WERI-Rb-1 (cell line): ENCODE measurements at regions not wholly inside any gene's neighbourhood (a gene's known extent, or its start where the extent isn't known, plus 50 kb on each side); places are given as distances from the start of the nearest gene placed in this dataset.
A peak's percentile ranks its signal among the peaks of the same experiment; 100 is the strongest.
"Not testable (repeated sequence)": the region's sequence is repeated elsewhere in the genome, so short reads cannot be mapped to it uniquely, and the experiment has no call there.

Source experiments
- DNase-seq: peaks from one replicate; pipeline ENCODE4 v3.0.0-alpha.2; 2020
- H3K27ac ChIP-seq: fragments of 250-450 bp; sonication (Bioruptor Pico); 2 replicates; pipeline ENCODE4 v1.5.1; 2020; ENCODE audit warnings: mild to moderate bottlenecking, moderate library complexity
- H3K27me3 ChIP-seq: fragments of 250-450 bp; sonication (Bioruptor Pico); 2 replicates; pipeline ENCODE4 v1.5.1; 2021; ENCODE audit warnings: mild to moderate bottlenecking, low read depth, moderate library complexity; ENCODE audit not compliant: insufficient read depth, severe bottlenecking
- H3K36me3 ChIP-seq: fragments of 250-450 bp; sonication (Bioruptor Pico); 2 replicates; pipeline ENCODE4 v1.5.1; 2020; ENCODE audit warnings: mild to moderate bottlenecking, moderate library complexity
- H3K4me3 ChIP-seq: 2 replicates; pipeline ENCODE4 v1.5.1; 2011; ENCODE audit warnings: low read depth, mild to moderate bottlenecking, control low read depth, low read length
- H3K9me3 ChIP-seq: fragments of 250-450 bp; sonication (Bioruptor Pico); 2 replicates; pipeline ENCODE4 v1.5.1; 2021; ENCODE audit warnings: mild to moderate bottlenecking, moderate library complexity; ENCODE audit not compliant: severe bottlenecking
- CTCF ChIP-seq: IDR thresholded peaks from 2 replicates; pipeline ENCODE4 v1.5.1; 2011; ENCODE audit warnings: low read depth, mild to moderate bottlenecking, control low read depth, inconsistent platforms, low read length

- not testable (repeated sequence) for DNase-seq, H3K36me3 ChIP-seq, H3K4me3 ChIP-seq, H3K27ac ChIP-seq
- H3K27me3 ChIP-seq: peaks cover 25% of the 10 kb centered on the region
- peaks cover 25% of the 10 kb centered on the region for H3K9me3 ChIP-seq
These were observed 68.6 kb upstream of the IZUMO1R start for GRCh38 chr11:94235772-94236171.

GRCh38 chr11:94236416-94236815, 68.0 kb upstream of the IZUMO1R start:
- not testable (repeated sequence) for H3K36me3 ChIP-seq, H3K4me3 ChIP-seq, DNase-seq, H3K27ac ChIP-seq
- H3K27me3 ChIP-seq: peaks cover 25% of the 10 kb centered on the region
- H3K9me3 ChIP-seq: peaks cover 25% of the 10 kb centered on the region

GRCh38 chr11:94237447-94238153, 66.8 kb upstream of the IZUMO1R start:
- H3K4me3 ChIP-seq: not testable (repeated sequence)
- peaks cover 25% of the 10 kb centered on the region for H3K27me3 ChIP-seq

GRCh38 chr11:94238154-94238735, 66.1 kb upstream of the IZUMO1R start:
- Histone ChIP-seq H3K27me3 (peaks cover 25% of the 10 kb centered on the region), H3K9me3 (peaks cover 25% of the 10 kb centered on the region)
- DNase-seq, H3K4me3 ChIP-seq, H3K36me3 ChIP-seq, H3K27ac ChIP-seq: not testable (repeated sequence)

More at GRCh38 chr11:94237447-94238153, 66.8 kb upstream of the IZUMO1R start:
- not testable (repeated sequence) for H3K36me3 ChIP-seq, H3K27ac ChIP-seq
- H3K9me3 ChIP-seq: peaks cover 25% of the 10 kb centered on the region
- peak; percentile 42 for DNase-seq
- TF ChIP-seq CTCF: 0 out of 2 replicates have a peak, but pooled peaks have one; percentile 1

GRCh38 chr11:94238774-94239173, 65.6 kb upstream of the IZUMO1R start:
- Histone ChIP-seq H3K27me3 (peaks cover 25% of the 10 kb centered on the region), H3K9me3 (peaks cover 25% of the 10 kb centered on the region)
- H3K36me3 ChIP-seq, H3K27ac ChIP-seq, DNase-seq, H3K4me3 ChIP-seq: not testable (repeated sequence)

- Histone ChIP-seq H3K36me3 (no peaks in the 10 kb centered on the region), H3K9me3 (peaks cover 18% of the 10 kb centered on the region), H3K4me3 (no peak overlapping the region), H3K27ac (no peak overlapping the region), H3K27me3 (peaks cover 17% of the 10 kb centered on the region)
- DNase-seq: no peak
- TF ChIP-seq CTCF: no peak
These were observed 62.5 kb upstream of the IZUMO1R start for GRCh38 chr11:94241896-94242295.

- Histone ChIP-seq H3K9me3 (peaks cover 2% of the 10 kb centered on the region), H3K27ac (no peak overlapping the region), H3K27me3 (peaks cover 2% of the 10 kb centered on the region), H3K36me3 (no peaks in the 10 kb centered on the region), H3K4me3 (no peak overlapping the region)
- DNase-seq: no peak
- TF ChIP-seq CTCF: no peak
These were observed 60.5 kb upstream of the IZUMO1R start for GRCh38 chr11:94243571-94244515.
